ENCODE measurements at regions not wholly inside any gene's neighbourhood (a gene's known extent, or its start where the extent isn't known, plus 50 kb on each side); places are given as distances from the start of the nearest gene placed in this dataset.
A peak's percentile ranks its signal among the peaks of the same experiment; 100 is the strongest.

- no peak for TF ChIP-seq CTCF (IDR thresholded peaks at IDR 0.05; ENCODE audit: borderline replicate concordance, extremely low read depth, insufficient read depth)
- Histone ChIP-seq H3K27me3 (ENCODE audit: control insufficient read depth, insufficient read depth, low read length) (no peaks in the 10 kb centered on the region), H3K4me1 (ENCODE audit: control insufficient read depth in 2 of 3, insufficient read depth in 2 of 3, low read depth in 1 of 3, low read length in 3 of 3) (no peaks in the 10 kb centered on the region), H3K4me3 (ENCODE audit: low read length in 3 of 3) (no peak overlapping the region), H3K9me3 (ENCODE audit: control insufficient read depth in 2 of 3, insufficient read depth in 1 of 3, low read length in 3 of 3) (peaks cover 0 to 6% (median 0%) of the 10 kb centered on the region in 3 donors), H3K27ac (ENCODE audit: low read depth in 2 of 2, low read length in 2 of 2) (no peak overlapping the region), H3K9ac (ENCODE audit: low read length in 3 of 3) (no peak overlapping the region), H3K36me3 (ENCODE audit: control insufficient read depth in 2 of 3, insufficient read depth in 3 of 3, low read length in 3 of 3) (no peaks in the 10 kb centered on the region)
- no peak for FAIRE-seq
- intact Hi-C loops (cut with DNase I): no loop called here
- DNase-seq: peak in 4 of 5 donors; percentile 13 to 35 (median 26)
These were observed 54.1 kb upstream of the PTPRT start for GRCh38 chr20:43243672-43244269.

GRCh38 chr20:43241057-43241702, 51.5 kb upstream of the PTPRT start:
- Histone ChIP-seq H3K9me3 (ENCODE audit: control insufficient read depth in 2 of 3, insufficient read depth in 1 of 3, low read length in 3 of 3) (peaks cover 0 to 6% (median 0%) of the 10 kb centered on the region in 3 donors), H3K27me3 (ENCODE audit: control insufficient read depth, insufficient read depth, low read length) (no peaks in the 10 kb centered on the region), H3K4me3 (ENCODE audit: low read length in 3 of 3) (no peak overlapping the region), H3K36me3 (ENCODE audit: control insufficient read depth in 2 of 3, insufficient read depth in 3 of 3, low read length in 3 of 3) (no peaks in the 10 kb centered on the region), H3K9ac (ENCODE audit: low read length in 3 of 3) (no peak overlapping the region), H3K4me1 (ENCODE audit: control insufficient read depth in 2 of 3, insufficient read depth in 2 of 3, low read depth in 1 of 3, low read length in 3 of 3) (no peaks in the 10 kb centered on the region), H3K27ac (ENCODE audit: low read depth in 2 of 2, low read length in 2 of 2) (no peak overlapping the region)
- DNase-seq: no peak
- TF ChIP-seq CTCF (IDR thresholded peaks at IDR 0.05; ENCODE audit: borderline replicate concordance, extremely low read depth, insufficient read depth): no peak
- FAIRE-seq: no peak
- intact Hi-C loops (cut with DNase I): no loop called here
